ENCODE measurements at regions not wholly inside any gene's neighbourhood (a gene's known extent, or its start where the extent isn't known, plus 50 kb on each side); places are given as distances from the start of the nearest gene placed in this dataset.

GRCh38 chr3:186487819-186488218 is 56.4 kb downstream of the CRYGS start:
- H3K27me3 Mint-ChIP-seq = no peaks in the 10 kb centered on the region
- ATAC-seq (no peak), DNase-seq (no peak)
- peaks cover 14% of the 10 kb centered on the region for H3K4me1 Mint-ChIP-seq
- ChIA-PET POLR2A (no interaction called here), CTCF (no interaction called here)
- H3K36me3 Mint-ChIP-seq (ENCODE audit: low read depth) = no peaks in the 10 kb centered on the region
- no peaks in the 10 kb centered on the region for H3K9me3 Mint-ChIP-seq (ENCODE audit: low read depth)
- H3K4me3 Mint-ChIP-seq = no peak overlapping the region
- no peak overlapping the region for H3K27ac Mint-ChIP-seq
- intact Hi-C loops (cut with DNase I, micrococcal nuclease) = no loop called here

GRCh38 chr3:186487037-186487436 is 57.1 kb downstream of the CRYGS start:
- no peaks in the 10 kb centered on the region for H3K27me3 Mint-ChIP-seq
- H3K9me3 Mint-ChIP-seq (ENCODE audit: low read depth) = no peaks in the 10 kb centered on the region
- ChIA-PET POLR2A (no interaction called here), CTCF (no interaction called here)
- ATAC-seq = no peak
- H3K36me3 Mint-ChIP-seq (ENCODE audit: low read depth) = no peaks in the 10 kb centered on the region
- DNase-seq = no peak
- H3K27ac Mint-ChIP-seq = no peak overlapping the region
- peaks cover 14% of the 10 kb centered on the region for H3K4me1 Mint-ChIP-seq
- no peak overlapping the region for H3K4me3 Mint-ChIP-seq
- intact Hi-C loops (cut with DNase I, micrococcal nuclease) = no loop called here

GRCh38 chr3:186483611-186484340 is 60.4 kb downstream of the CRYGS start:
- no peaks in the 10 kb centered on the region for H3K27me3 Mint-ChIP-seq
- intact Hi-C loops (cut with DNase I, micrococcal nuclease) = no loop called here
- H3K27ac Mint-ChIP-seq = no peak overlapping the region
- no peaks in the 10 kb centered on the region for H3K36me3 Mint-ChIP-seq (ENCODE audit: low read depth)
- no peaks in the 10 kb centered on the region for H3K9me3 Mint-ChIP-seq (ENCODE audit: low read depth)
- peaks cover 7% of the 10 kb centered on the region for H3K4me1 Mint-ChIP-seq
- no peak for DNase-seq
- H3K4me3 Mint-ChIP-seq = no peak overlapping the region
- CTCF ChIA-PET = interaction anchor here (1.0 kb wide), 1 partner anchor 20 kb away, joined by 4 read pairs; no protein-coding TSS in a partner anchor
- no peak for ATAC-seq
- POLR2A ChIA-PET = no interaction called here

GRCh38 chr3:186481526-186481925 is 62.7 kb downstream of the CRYGS start:
- no peaks in the 10 kb centered on the region for H3K36me3 Mint-ChIP-seq (ENCODE audit: low read depth)
- ATAC-seq = no peak
- no peaks in the 10 kb centered on the region for H3K9me3 Mint-ChIP-seq (ENCODE audit: low read depth)
- no peak overlapping the region for H3K27ac Mint-ChIP-seq
- no peak overlapping the region for H3K4me3 Mint-ChIP-seq
- H3K27me3 Mint-ChIP-seq = no peaks in the 10 kb centered on the region
- CTCF ChIA-PET = interaction anchor here (1.4 kb wide), 1 partner anchor 135 kb away, joined by 3 read pairs; no protein-coding TSS in a partner anchor
- H3K4me1 Mint-ChIP-seq = peaks cover 9% of the 10 kb centered on the region
- no peak for DNase-seq
- intact Hi-C loops (cut with DNase I, micrococcal nuclease) = no loop called here
- POLR2A ChIA-PET = no interaction called here

- H3K4me3 Mint-ChIP-seq = no peak overlapping the region
- no peaks in the 10 kb centered on the region for H3K27me3 Mint-ChIP-seq
- no peak for DNase-seq
- H3K4me1 Mint-ChIP-seq = peaks cover 9% of the 10 kb centered on the region
- H3K36me3 Mint-ChIP-seq (ENCODE audit: low read depth) = no peaks in the 10 kb centered on the region
- intact Hi-C loops (cut with DNase I, micrococcal nuclease) = no loop called here
- H3K9me3 Mint-ChIP-seq (ENCODE audit: low read depth) = no peaks in the 10 kb centered on the region
- POLR2A ChIA-PET = no interaction called here
- no peak overlapping the region for H3K27ac Mint-ChIP-seq
- CTCF ChIA-PET = no interaction called here
- ATAC-seq = no peak
These were observed 66.3 kb downstream of the CRYGS start for GRCh38 chr3:186477876-186478275.

- intact Hi-C loops (cut with DNase I, micrococcal nuclease) = no loop called here
- Mint-ChIP-seq H3K27me3 (no peaks in the 10 kb centered on the region), H3K9me3 (ENCODE audit: low read depth) (no peaks in the 10 kb centered on the region), H3K4me3 (peak overlapping the region; percentile 45), H3K27ac (peak overlapping the region; percentile 38), H3K4me1 (peaks cover 9% of the 10 kb centered on the region), H3K36me3 (ENCODE audit: low read depth) (no peaks in the 10 kb centered on the region)
- ChIA-PET POLR2A (no interaction called here), CTCF (no interaction called here)
- no peak for ATAC-seq
- DNase-seq = no peak
These were observed 67.1 kb downstream of the CRYGS start for GRCh38 chr3:186477033-186477432.

GRCh38 chr3:186476541-186476940 is 67.6 kb downstream of the CRYGS start:
- Mint-ChIP-seq H3K9me3 (ENCODE audit: low read depth) (no peaks in the 10 kb centered on the region), H3K36me3 (ENCODE audit: low read depth) (no peaks in the 10 kb centered on the region), H3K4me1 (peaks cover 9% of the 10 kb centered on the region), H3K27ac (peak overlapping the region; percentile 38), H3K27me3 (no peaks in the 10 kb centered on the region), H3K4me3 (peak overlapping the region; percentile 45)
- peak; percentile 12 for ATAC-seq
- intact Hi-C loops (cut with DNase I, micrococcal nuclease) = no loop called here
- CTCF ChIA-PET = no interaction called here
- POLR2A ChIA-PET = interaction anchor here (0.6 kb wide), 1 partner anchor 882 kb away, joined by 7 read pairs; no protein-coding TSS in a partner anchor
- DNase-seq = no peak

GRCh38 chr3:186476044-186476468 is 68.1 kb downstream of the CRYGS start:
- Mint-ChIP-seq H3K4me1 (peaks cover 9% of the 10 kb centered on the region), H3K4me3 (no peak overlapping the region), H3K27ac (peak overlapping the region; percentile 32), H3K36me3 (ENCODE audit: low read depth) (no peaks in the 10 kb centered on the region), H3K27me3 (no peaks in the 10 kb centered on the region), H3K9me3 (ENCODE audit: low read depth) (no peaks in the 10 kb centered on the region)
- ATAC-seq = peak; percentile 47
- ChIA-PET POLR2A (interaction anchor here (0.6 kb wide), 1 partner anchor 882 kb away, joined by 7 read pairs; no protein-coding TSS in a partner anchor), CTCF (no interaction called here)
- intact Hi-C loops (cut with DNase I, micrococcal nuclease) = no loop called here
- no peak for DNase-seq

- Mint-ChIP-seq H3K27ac (no peak overlapping the region), H3K4me3 (no peak overlapping the region), H3K4me1 (peaks cover 6% of the 10 kb centered on the region), H3K9me3 (ENCODE audit: low read depth) (no peaks in the 10 kb centered on the region), H3K27me3 (no peaks in the 10 kb centered on the region), H3K36me3 (ENCODE audit: low read depth) (no peaks in the 10 kb centered on the region)
- intact Hi-C loops (cut with DNase I, micrococcal nuclease) = no loop called here
- ChIA-PET CTCF (no interaction called here), POLR2A (no interaction called here)
- no peak for DNase-seq
- ATAC-seq = no peak
These were observed 71.0 kb downstream of the CRYGS start for GRCh38 chr3:186473166-186473565.

GRCh38 chr3:186472456-186473008 is 71.6 kb downstream of the CRYGS start:
- no peak overlapping the region for H3K27ac Mint-ChIP-seq
- ATAC-seq (no peak), DNase-seq (no peak)
- H3K27me3 Mint-ChIP-seq = no peaks in the 10 kb centered on the region
- no peaks in the 10 kb centered on the region for H3K9me3 Mint-ChIP-seq (ENCODE audit: low read depth)
- POLR2A ChIA-PET = interaction anchor here (0.7 kb wide), 1 partner anchor 68 kb away, joined by 3 read pairs; no protein-coding TSS in a partner anchor
- H3K4me1 Mint-ChIP-seq = peaks cover 6% of the 10 kb centered on the region
- CTCF ChIA-PET = no interaction called here
- H3K36me3 Mint-ChIP-seq (ENCODE audit: low read depth) = no peaks in the 10 kb centered on the region
- no peak overlapping the region for H3K4me3 Mint-ChIP-seq
- intact Hi-C loops (cut with DNase I, micrococcal nuclease) = no loop called here

GRCh38 chr3:186471771-186472170 is 72.4 kb downstream of the CRYGS start:
- DNase-seq = no peak
- H3K9me3 Mint-ChIP-seq (ENCODE audit: low read depth) = no peaks in the 10 kb centered on the region
- H3K4me1 Mint-ChIP-seq = peaks cover 2% of the 10 kb centered on the region
- H3K4me3 Mint-ChIP-seq = no peak overlapping the region
- ChIA-PET CTCF (interaction anchor here (1.0 kb wide), 1 partner anchor 64 kb away, joined by 3 read pairs; no protein-coding TSS in a partner anchor), POLR2A (no interaction called here)
- intact Hi-C loops (cut with DNase I, micrococcal nuclease) = no loop called here
- no peaks in the 10 kb centered on the region for H3K36me3 Mint-ChIP-seq (ENCODE audit: low read depth)
- no peaks in the 10 kb centered on the region for H3K27me3 Mint-ChIP-seq
- ATAC-seq = no peak
- no peak overlapping the region for H3K27ac Mint-ChIP-seq

- no peak for ATAC-seq
These were observed 74.7 kb downstream of the CRYGS start for GRCh38 chr3:186469525-186469924.

More at GRCh38 chr3:186469525-186469924, 74.7 kb downstream of the CRYGS start:
- no peak overlapping the region for H3K4me3 Mint-ChIP-seq
- H3K27me3 Mint-ChIP-seq = no peaks in the 10 kb centered on the region
- intact Hi-C loops (cut with DNase I, micrococcal nuclease) = no loop called here
- POLR2A ChIA-PET = no interaction called here
- H3K27ac Mint-ChIP-seq = no peak overlapping the region
- no peak for DNase-seq
- no peaks in the 10 kb centered on the region for H3K4me1 Mint-ChIP-seq
- no peaks in the 10 kb centered on the region for H3K9me3 Mint-ChIP-seq (ENCODE audit: low read depth)
- H3K36me3 Mint-ChIP-seq (ENCODE audit: low read depth) = no peaks in the 10 kb centered on the region
- CTCF ChIA-PET = interaction anchor here (2.1 kb wide), 1 partner anchor 71 kb away, joined by 12 read pairs; no protein-coding TSS in a partner anchor

Measured in activated CD4-positive, alpha-beta T cell treated with anti-CD3 and anti-CD28 coated beads for 36 hours (primary cell).